LNCaP clone FGC (cell line): ENCODE measurements at regions not wholly inside any gene's neighbourhood (a gene's known extent, or its start where the extent isn't known, plus 50 kb on each side); places are given as distances from the start of the nearest gene placed in this dataset.

ENCODE experiments used
- DNase-seq: peaks from one replicate; pipeline ENCODE4 v3.0.0-alpha.2; 2011; ENCODE audit warnings: low read depth
- H3K4me3 ChIP-seq: 2 replicates; pipeline ENCODE4 v1.5.1; 2011; ENCODE audit warnings: mild to moderate bottlenecking, low read depth, low read length, control low read depth
- TF ChIP-seq, protein P1 (sequence below): IDR thresholded peaks from 2 replicates; pipeline ENCODE4 v1.5.1; 2012; ENCODE audit warnings: mild to moderate bottlenecking; ENCODE audit not compliant: control insufficient read depth, insufficient read depth; ENCODE audit errors: extremely low read depth

DNA sequence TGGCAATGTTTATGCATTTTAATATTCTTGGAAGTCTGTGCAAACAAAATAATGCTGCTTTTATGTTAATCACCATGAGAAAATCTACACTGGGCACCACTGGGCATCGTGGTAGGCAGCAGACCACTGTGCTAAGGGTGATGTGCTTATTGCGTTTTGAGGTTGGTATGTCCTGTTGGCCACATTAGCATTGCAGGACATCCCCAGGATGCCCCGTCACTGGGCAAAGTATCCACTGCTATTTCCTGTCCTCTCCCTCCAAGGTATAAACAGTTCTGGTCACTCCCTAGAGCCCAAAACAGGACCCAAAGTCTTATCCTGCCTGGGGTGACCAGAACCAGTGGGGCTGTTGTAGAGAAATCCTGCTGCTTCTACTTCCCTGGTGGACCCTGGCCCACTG, 284.2 kb upstream of the ROPN1 start:
- no peak for DNase-seq

DNA sequence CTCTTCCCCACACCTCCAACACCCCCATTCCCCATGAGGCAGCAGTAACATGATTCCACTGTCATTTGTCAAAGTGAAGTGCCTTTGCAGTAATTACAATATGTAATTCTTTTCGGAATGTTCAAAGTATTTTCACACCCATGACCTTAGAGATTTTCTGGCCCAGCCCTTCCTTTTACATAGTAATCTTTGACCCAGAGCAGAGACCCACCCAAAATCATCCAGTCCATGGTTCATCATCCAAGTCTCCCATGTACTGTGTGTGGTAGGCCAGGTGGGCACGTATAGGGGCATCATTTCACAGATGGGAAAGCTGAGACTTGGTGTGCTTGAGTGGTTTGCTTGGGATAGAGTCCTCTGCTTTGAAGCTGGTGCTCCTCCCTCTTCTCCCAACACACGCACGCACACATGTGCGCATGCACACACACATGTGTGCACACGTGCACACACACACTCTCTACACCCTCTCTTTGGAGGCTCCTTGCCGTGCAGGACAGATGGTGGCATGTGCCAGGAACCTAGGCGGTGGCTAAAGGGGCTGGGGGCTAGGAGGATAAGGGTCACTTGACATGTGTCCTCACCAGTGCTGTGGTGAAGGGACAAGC, 284.7 kb upstream of the ROPN1 start:
- TF ChIP-seq, protein P1, sequence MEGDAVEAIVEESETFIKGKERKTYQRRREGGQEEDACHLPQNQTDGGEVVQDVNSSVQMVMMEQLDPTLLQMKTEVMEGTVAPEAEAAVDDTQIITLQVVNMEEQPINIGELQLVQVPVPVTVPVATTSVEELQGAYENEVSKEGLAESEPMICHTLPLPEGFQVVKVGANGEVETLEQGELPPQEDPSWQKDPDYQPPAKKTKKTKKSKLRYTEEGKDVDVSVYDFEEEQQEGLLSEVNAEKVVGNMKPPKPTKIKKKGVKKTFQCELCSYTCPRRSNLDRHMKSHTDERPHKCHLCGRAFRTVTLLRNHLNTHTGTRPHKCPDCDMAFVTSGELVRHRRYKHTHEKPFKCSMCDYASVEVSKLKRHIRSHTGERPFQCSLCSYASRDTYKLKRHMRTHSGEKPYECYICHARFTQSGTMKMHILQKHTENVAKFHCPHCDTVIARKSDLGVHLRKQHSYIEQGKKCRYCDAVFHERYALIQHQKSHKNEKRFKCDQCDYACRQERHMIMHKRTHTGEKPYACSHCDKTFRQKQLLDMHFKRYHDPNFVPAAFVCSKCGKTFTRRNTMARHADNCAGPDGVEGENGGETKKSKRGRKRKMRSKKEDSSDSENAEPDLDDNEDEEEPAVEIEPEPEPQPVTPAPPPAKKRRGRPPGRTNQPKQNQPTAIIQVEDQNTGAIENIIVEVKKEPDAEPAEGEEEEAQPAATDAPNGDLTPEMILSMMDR = no peak
- H3K4me3 ChIP-seq = no peak overlapping the region
- no peak for DNase-seq

More for the DNA sequence above, 284.2 kb upstream of the ROPN1 start:
- TF ChIP-seq, protein P1 = no peak
- H3K4me3 ChIP-seq = no peak overlapping the region

DNA sequence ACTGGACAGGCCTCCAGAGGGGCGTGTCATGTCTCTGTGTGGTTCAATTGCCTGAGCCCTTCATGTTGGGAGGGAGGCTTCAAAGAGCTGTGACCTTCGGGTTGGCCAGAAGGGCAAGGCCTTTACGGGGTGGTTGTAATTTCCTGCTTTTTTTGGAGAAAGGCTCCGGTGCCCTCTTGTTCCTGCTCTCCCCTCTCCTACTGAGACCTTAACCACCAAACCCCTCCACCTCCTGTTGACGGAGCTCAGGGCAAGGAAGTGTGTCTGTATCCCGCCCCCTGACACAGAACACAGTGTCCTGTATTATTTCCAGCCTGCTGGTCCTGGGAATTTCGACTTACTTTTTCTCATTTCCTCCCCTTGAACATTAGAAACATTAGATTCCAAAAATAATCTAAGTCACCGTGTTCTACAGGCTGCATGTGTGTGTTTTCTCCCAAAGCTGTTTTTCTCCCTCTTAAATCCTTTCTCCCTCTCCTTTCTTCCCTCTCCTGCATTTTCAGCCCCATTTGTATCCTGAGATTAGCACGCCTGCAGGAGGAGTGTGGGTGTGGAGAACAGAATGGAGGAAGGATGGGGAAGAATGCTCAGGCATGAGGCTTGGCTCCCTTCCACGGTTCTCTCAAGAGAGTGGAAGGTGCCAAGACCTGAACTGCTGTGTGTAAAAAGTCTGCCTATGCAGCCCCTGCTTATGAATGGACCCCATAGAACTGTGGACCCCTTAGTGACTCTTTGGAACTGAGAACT, 285.4 kb upstream of the ROPN1 start:
- TF ChIP-seq, protein P1 = no peak
- no peak for DNase-seq
- no peak overlapping the region for H3K4me3 ChIP-seq

DNA sequence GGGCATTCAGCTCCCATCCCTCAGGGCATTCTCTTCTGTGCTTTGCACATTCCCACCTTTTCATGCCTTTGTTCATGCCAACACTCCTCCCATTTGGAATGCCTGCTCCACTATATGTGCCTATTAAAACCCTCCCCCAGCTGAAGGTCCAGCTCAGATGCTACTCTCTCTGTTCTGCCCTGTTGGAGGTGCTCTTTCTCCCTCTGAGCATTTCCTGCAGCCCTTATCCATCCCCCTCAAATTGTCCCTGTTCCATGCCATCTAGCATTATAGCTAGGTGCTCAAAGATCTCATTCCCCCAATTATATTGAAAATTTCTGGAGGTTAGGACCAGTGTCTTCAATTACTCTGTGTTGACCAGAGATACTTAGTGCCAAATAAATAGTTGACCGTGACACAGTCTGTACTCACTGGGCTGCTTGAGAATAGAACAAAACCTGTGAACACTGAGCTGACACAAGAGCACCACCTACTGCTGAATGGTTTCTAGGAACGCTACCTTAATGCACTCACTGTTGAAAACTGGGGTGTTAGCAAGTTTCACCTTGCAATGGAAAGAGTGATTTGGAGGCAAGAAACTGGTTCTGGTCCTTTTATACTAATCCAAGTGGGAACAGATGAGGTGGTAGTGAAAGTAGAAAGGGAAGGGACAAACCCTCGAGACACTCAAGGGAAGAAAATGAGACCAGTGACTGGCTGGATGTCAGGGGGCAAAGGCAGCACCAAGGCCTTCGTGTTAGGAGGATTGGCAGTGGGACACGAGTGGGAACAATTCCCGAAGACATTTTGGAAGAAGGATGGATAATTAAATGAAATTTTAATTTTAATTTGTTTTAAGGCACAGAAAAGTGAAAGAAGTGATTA, 289.8 kb upstream of the ROPN1 start:
- TF ChIP-seq, protein P1 = peak; percentile 82
- no peak for DNase-seq
- H3K4me3 ChIP-seq = no peak overlapping the region

- TF ChIP-seq, protein P1 = no peak
- no peak for DNase-seq
- H3K4me3 ChIP-seq = no peak overlapping the region
Measured at GRCh38 chr3:124282751-124283651, 291.1 kb upstream of the ROPN1 start.

DNA sequence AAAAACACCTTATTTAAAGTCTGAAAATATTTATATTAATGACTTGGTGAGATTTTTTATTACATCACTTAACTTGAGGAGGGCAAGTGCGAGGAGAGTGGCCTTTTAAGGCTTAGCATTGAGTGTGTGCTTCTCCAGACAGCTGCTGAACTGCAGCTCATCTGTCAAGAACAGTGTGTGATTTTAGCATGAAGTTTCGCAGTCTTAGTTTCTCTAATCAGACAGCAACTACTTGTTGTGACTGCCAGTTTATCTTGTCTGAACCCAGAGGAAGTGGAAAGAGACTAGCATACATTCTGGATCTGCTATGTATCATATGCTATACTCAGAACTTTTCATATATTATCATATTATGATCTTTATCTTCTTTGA, 291.7 kb upstream of the ROPN1 start:
- TF ChIP-seq, protein P1 = no peak
- no peak overlapping the region for H3K4me3 ChIP-seq
- no peak for DNase-seq
